Suppressor macrophage treated with lipopolysaccharide for 1 hour (primary cell): ENCODE measurements at regions not wholly inside any gene's neighbourhood (a gene's known extent, or its start where the extent isn't known, plus 50 kb on each side); places are given as distances from the start of the nearest gene placed in this dataset.

ENCODE experiments used
- DNase-seq, 3 donors: peaks; one replicate each; pipeline ENCODE4 v3.0.0-alpha.2; 2020 to 2022

DNA sequence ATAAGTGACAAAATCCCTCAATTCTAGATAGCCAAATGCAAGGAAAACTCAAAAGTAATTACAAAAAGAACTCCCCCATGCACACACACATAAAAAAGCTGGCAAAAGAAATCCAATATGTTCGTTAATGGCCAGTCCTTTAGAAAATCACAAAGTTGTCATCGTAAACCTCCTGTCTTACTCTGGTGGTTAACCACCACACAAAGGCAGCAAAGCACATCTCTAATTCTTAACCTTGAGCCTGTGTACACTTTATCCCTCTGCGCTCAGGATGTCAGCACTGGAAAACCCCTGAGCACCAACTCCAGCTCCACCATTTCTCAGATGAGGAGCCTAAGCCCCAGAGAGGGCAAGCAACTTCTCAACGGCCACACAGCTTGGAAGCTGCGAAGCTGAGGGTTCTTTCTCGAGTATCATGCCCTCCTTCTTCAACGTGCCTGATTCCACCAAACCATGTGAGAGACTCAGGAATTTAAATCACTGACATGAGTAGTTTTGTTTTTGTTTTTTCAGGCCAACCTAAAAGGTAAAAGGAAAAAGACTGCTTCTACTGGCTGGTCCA, 72.5 kb downstream of the C16orf95 start:
- DNase-seq: no peak

DNA sequence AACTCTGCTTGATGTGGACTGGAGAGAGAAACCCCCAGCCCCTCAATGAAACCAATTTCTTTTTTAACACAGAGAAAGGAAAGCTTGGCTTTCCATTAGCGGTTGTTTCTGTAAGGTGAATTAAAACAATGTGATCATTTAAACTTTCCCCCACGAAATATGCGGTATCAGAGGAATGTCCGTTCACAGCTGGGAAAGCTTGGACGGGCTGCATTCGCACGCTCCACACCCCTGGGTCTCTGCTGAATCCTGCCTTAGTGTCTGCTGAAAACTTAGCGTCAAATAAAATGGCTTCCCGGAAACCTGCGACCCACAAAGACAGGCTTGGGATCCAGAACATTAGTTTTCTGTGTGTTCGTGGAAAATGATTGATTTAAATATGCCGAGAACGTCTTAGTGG, 71.7 kb downstream of the C16orf95 start:
- DNase-seq: no peak

DNA sequence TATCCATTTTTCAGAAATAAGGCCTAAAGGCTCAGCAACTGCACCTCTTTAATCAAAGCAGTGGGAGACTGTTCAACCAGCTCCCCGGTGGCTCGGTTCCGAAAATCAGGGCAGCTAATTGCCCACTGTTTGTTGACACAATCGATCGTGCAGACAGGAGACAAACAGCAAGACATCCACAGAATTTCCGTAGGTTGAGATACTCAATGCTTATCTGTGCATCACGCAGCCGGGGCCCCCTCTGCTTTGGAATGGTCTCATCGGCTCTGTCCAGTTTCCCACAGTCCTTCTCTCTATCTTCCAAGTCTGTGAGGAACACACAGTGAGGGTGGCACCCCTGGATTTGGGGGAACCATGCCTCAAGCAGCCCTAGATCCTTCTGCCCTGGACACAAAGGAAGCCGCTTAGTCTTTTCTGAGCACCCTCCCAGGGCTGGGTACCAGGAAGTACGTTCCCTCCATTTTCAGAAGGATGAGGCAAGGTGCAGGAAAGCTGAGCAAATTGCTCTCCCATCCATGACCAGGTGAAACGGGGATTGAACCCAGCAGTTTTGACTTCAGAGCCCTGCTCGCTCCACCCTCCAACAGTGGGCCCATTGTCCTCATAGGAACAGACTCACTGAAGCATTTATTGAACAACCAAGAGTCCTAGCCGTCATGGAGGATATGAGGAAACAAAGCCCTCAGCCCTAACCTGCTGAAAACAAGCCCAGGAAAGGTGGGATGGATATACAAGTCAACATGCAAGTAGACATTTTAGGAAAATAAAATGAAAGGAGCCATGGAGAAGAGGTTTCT, 70.7 kb downstream of the C16orf95 start:
- no peak for DNase-seq

DNA sequence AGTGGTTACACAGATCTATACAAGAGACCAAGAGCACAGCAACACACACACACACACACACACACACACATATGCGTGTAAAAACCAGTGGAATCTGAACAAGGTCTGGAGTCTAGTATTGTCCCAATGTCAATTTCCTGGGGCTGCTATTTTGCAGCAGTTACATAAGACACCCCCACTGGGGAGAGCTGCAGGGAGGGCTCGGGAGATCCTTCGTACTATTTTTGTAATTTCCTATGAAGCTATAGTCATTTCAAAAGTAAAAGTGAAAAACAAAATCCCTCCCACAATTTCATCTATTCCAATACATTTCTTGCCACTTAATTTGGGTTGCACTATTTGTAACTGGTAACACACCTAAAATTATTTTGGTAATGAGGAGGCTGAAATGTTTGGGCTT, 68.5 kb downstream of the C16orf95 start:
- no peak for DNase-seq

DNA sequence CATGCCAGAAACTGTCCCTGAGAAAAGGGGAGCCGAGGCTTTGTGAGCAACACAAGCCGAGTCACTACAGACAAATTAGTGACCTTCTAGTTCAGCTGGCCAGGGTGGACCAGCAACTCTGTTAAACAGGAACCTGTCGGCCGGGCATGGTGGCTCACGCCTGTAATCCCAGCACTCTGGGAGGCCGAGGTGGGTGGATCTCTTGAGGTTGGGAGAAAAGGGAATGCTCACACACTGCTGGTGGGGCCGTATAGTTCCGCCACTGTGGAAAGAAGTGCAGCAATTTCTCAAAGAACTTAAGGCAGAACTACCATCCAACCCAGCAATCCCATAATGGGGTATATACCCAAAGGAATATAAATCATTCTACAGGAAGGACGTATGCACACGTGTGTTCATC, 67.8 kb downstream of the C16orf95 start:
- no peak for DNase-seq

DNA sequence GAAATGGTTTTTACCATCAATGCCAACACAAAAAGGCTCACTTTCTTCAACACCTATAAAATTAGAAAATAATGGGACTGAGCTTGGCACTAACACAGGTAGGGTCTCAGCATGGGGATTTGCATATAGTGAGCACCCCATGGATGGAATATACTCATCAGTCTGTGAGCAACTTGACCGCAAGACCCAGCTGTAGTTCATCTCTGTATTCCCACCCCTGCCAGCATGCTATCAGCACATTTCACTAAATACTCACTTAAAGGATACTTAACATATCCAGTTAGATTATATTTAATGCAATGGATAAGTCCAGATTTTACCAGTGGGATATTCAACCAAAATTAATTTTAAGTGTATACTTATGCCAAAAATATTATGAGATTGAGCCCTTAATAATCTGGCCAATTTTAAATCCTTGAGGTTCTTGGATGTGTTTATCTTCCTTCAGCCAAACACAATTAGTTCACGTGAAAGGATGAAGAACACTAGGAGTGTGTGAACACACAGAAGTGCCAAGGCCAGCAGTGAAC, 66.7 kb downstream of the C16orf95 start:
- DNase-seq: no peak

DNA sequence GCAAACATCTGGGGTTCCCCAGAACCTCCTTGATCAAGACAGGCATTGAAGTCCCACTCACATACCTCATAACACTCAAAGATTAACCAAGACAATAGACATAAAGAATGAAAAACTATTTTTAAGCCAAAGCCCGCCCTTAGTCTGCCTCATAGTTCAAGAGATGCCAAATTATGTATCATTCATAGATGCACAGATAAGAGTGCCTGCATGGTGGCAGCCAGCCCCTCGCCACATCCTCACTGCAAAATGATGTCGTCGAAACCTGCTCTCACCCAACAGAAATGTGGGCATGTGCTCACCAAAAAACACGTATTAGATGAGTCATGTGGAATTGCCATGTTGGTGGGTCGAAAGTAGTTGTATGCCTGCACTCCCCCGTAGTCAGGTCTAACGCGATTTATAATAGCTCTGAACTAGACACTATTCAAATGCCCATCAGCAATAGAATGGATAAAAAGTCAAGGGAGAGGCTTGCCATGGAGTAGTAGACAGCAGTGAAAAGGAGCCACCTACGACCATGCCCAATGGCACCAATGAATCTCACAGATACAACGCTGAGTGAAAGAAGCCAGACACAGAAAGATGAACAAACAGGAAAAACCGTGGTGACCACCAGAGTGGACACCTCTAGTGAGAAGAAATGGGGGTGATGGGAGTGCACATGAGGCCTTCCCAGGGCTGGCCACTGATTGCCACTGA, 64.8 kb downstream of the C16orf95 start:
- DNase-seq: no peak
